NB4 (cell line): ENCODE measurements at regions not wholly inside any gene's neighbourhood (a gene's known extent, or its start where the extent isn't known, plus 50 kb on each side); places are given as distances from the start of the nearest gene placed in this dataset.

Source experiments
- CTCF ChIP-seq: IDR thresholded peaks from one replicate; pipeline ENCODE4 v1.5.1; 2012; ENCODE audit warnings: low read depth, low read length
- MAX ChIP-seq: IDR thresholded peaks from 2 replicates; pipeline ENCODE4 v1.6.1; 2011; ENCODE audit warnings: low read depth, low read length
- POLR2A ChIP-seq: IDR thresholded peaks from 2 replicates; pipeline ENCODE4 v1.6.1; 2011; ENCODE audit warnings: mild to moderate bottlenecking; ENCODE audit not compliant: insufficient read length; ENCODE audit errors: extremely low read depth

GRCh38 chr20:52049001-52049731 lies 142.4 kb downstream of the ZFP64 start:
- TF ChIP-seq POLR2A (no peak), CTCF (no peak), MAX (no peak)
